ENCODE measurements at regions not wholly inside any gene's neighbourhood (a gene's known extent, or its start where the extent isn't known, plus 50 kb on each side); places are given as distances from the start of the nearest gene placed in this dataset.

GRCh38 chr9:134541097-134541747 lies 100.4 kb upstream of the COL5A1 start:
- no TSS peak for BruUV-seq (replicated peaks)
- Histone ChIP-seq H3K4me3 (ENCODE audit: low read depth, low read length, poor library complexity, severe bottlenecking) (no peak overlapping the region), H3K27me3 (replicated peaks; ENCODE audit: insufficient read depth, low read depth, low read length, poor library complexity) (no peaks in the 10 kb centered on the region), H3K36me3 (ENCODE audit: insufficient read depth, low read length, poor library complexity, severe bottlenecking) (no peaks in the 10 kb centered on the region), H3K9me3 (ENCODE audit: low read depth, low read length, poor library complexity, severe bottlenecking) (no peaks in the 10 kb centered on the region), H3K4me1 (ENCODE audit: insufficient read depth, low read length, poor library complexity, severe bottlenecking) (peaks cover 12% of the 10 kb centered on the region), H3K27ac (ENCODE audit: low read depth, low read length, poor library complexity, severe bottlenecking) (no peak overlapping the region)
- CTCF ChIA-PET = no interaction called here
- TF ChIP-seq EZH2 (IDR thresholded peaks at IDR 0.05; ENCODE audit: borderline replicate concordance, low read depth, low read length, poor library complexity, severe bottlenecking) = no peak
- no peak for TF ChIP-seq CTCF (conservative IDR thresholded peaks at IDR 0.05; ENCODE audit: low read depth, low read length)
- DNase-seq (ENCODE audit: low spot score) = no peak
- POLR2A ChIA-PET (ENCODE audit: low non-redundant PET) = no interaction called here
- intact Hi-C loops (cut with micrococcal nuclease; ENCODE audit: unreplicated experiment) = no loop called here

- CTCF ChIA-PET = no interaction called here
- BruUV-seq (replicated peaks) = no TSS peak
- H3K4me1 ChIP-seq (ENCODE audit: insufficient read depth, low read length, poor library complexity, severe bottlenecking) = peaks cover 12% of the 10 kb centered on the region
Measured at GRCh38 chr9:134544388-134545214, 97.0 kb upstream of the COL5A1 start.

GRCh38 chr9:134545215-134545542 lies 96.4 kb upstream of the COL5A1 start:
- no peaks in the 10 kb centered on the region for H3K27me3 ChIP-seq (replicated peaks; ENCODE audit: insufficient read depth, low read depth, low read length, poor library complexity)
- no peak for DNase-seq (ENCODE audit: low spot score)
- no peak overlapping the region for H3K27ac ChIP-seq (ENCODE audit: low read depth, low read length, poor library complexity, severe bottlenecking)
- CTCF ChIA-PET = no interaction called here
- no peaks in the 10 kb centered on the region for H3K36me3 ChIP-seq (ENCODE audit: insufficient read depth, low read length, poor library complexity, severe bottlenecking)
- H3K9me3 ChIP-seq (ENCODE audit: low read depth, low read length, poor library complexity, severe bottlenecking) = no peaks in the 10 kb centered on the region
- POLR2A ChIA-PET (ENCODE audit: low non-redundant PET) = no interaction called here
- TF ChIP-seq CTCF (conservative IDR thresholded peaks at IDR 0.05; ENCODE audit: low read depth, low read length) = no peak
- no peak for TF ChIP-seq EZH2 (IDR thresholded peaks at IDR 0.05; ENCODE audit: borderline replicate concordance, low read depth, low read length, poor library complexity, severe bottlenecking)
- H3K4me1 ChIP-seq (ENCODE audit: insufficient read depth, low read length, poor library complexity, severe bottlenecking) = peaks cover 12% of the 10 kb centered on the region
- H3K4me3 ChIP-seq (ENCODE audit: low read depth, low read length, poor library complexity, severe bottlenecking) = no peak overlapping the region
- intact Hi-C loops (cut with micrococcal nuclease; ENCODE audit: unreplicated experiment) = no loop called here
- BruUV-seq (replicated peaks) = no TSS peak

More at GRCh38 chr9:134544388-134545214, 97.0 kb upstream of the COL5A1 start:
- H3K9me3 ChIP-seq (ENCODE audit: low read depth, low read length, poor library complexity, severe bottlenecking) = no peaks in the 10 kb centered on the region
- POLR2A ChIA-PET (ENCODE audit: low non-redundant PET) = no interaction called here
- H3K27me3 ChIP-seq (replicated peaks; ENCODE audit: insufficient read depth, low read depth, low read length, poor library complexity) = no peaks in the 10 kb centered on the region
- TF ChIP-seq EZH2 (IDR thresholded peaks at IDR 0.05; ENCODE audit: borderline replicate concordance, low read depth, low read length, poor library complexity, severe bottlenecking) = no peak
- no peak for TF ChIP-seq CTCF (conservative IDR thresholded peaks at IDR 0.05; ENCODE audit: low read depth, low read length)
- intact Hi-C loops (cut with micrococcal nuclease; ENCODE audit: unreplicated experiment) = no loop called here
- no peak overlapping the region for H3K27ac ChIP-seq (ENCODE audit: low read depth, low read length, poor library complexity, severe bottlenecking)
- no peak overlapping the region for H3K4me3 ChIP-seq (ENCODE audit: low read depth, low read length, poor library complexity, severe bottlenecking)
- H3K36me3 ChIP-seq (ENCODE audit: insufficient read depth, low read length, poor library complexity, severe bottlenecking) = no peaks in the 10 kb centered on the region
- peak; percentile 71 for DNase-seq (ENCODE audit: low spot score)
